ENCODE measurements at regions not wholly inside any gene's neighbourhood (a gene's known extent, or its start where the extent isn't known, plus 50 kb on each side); places are given as distances from the start of the nearest gene placed in this dataset.
A peak's percentile ranks its signal among the peaks of the same experiment; 100 is the strongest.

GRCh38 chr18:24656050-24656449 is 195.6 kb downstream of the HRH4 start:
- H3K4me3 ChIP-seq (replicated peaks in 1 of 2; ENCODE audit: low read depth in 2 of 2, low read length in 2 of 2): no peak overlapping the region
- DNase-seq (ENCODE audit: low read depth in 2 of 2): no peak
- no peak for TF ChIP-seq CTCF (IDR thresholded peaks at IDR 0.05; ENCODE audit: low read depth, low read length)

- no peak for DNase-seq (ENCODE audit: low read depth in 2 of 2)
- no peak for TF ChIP-seq CTCF (IDR thresholded peaks at IDR 0.05; ENCODE audit: low read depth, low read length)
These were observed 196.4 kb downstream of the HRH4 start for GRCh38 chr18:24656551-24657443.

GRCh38 chr18:24657444-24657842 is 197.0 kb downstream of the HRH4 start:
- no peak for DNase-seq (ENCODE audit: low read depth in 2 of 2)
- TF ChIP-seq CTCF (IDR thresholded peaks at IDR 0.05; ENCODE audit: low read depth, low read length): no peak
- no peak overlapping the region for H3K4me3 ChIP-seq (replicated peaks in 1 of 2; ENCODE audit: low read depth in 2 of 2, low read length in 2 of 2)

More at GRCh38 chr18:24656551-24657443, 196.4 kb downstream of the HRH4 start:
- H3K4me3 ChIP-seq (replicated peaks in 1 of 2; ENCODE audit: low read depth in 2 of 2, low read length in 2 of 2): no peak overlapping the region

GRCh38 chr18:24658302-24658701 is 197.9 kb downstream of the HRH4 start:
- no peak for DNase-seq (ENCODE audit: low read depth in 2 of 2)
- TF ChIP-seq CTCF (IDR thresholded peaks at IDR 0.05; ENCODE audit: low read depth, low read length): no peak
- H3K4me3 ChIP-seq (replicated peaks in 1 of 2; ENCODE audit: low read depth in 2 of 2, low read length in 2 of 2): no peak overlapping the region

- no peak for TF ChIP-seq CTCF (IDR thresholded peaks at IDR 0.05; ENCODE audit: low read depth, low read length)
- DNase-seq (ENCODE audit: low read depth in 2 of 2): peak; percentile 5 to 30
- H3K4me3 ChIP-seq (replicated peaks in 1 of 2; ENCODE audit: low read depth in 2 of 2, low read length in 2 of 2): peak overlapping the region; percentile 14 to 20
These were observed 199.6 kb downstream of the HRH4 start for GRCh38 chr18:24659827-24660720.

GRCh38 chr18:24660956-24661355 is 200.5 kb downstream of the HRH4 start:
- no peak for DNase-seq (ENCODE audit: low read depth in 2 of 2)
- no peak for TF ChIP-seq CTCF (IDR thresholded peaks at IDR 0.05; ENCODE audit: low read depth, low read length)
- H3K4me3 ChIP-seq (replicated peaks in 1 of 2; ENCODE audit: low read depth in 2 of 2, low read length in 2 of 2): no peak overlapping the region

Data from cardiac fibroblast (primary cell).